HUES48 (cell line): ENCODE measurements at regions not wholly inside any gene's neighbourhood (a gene's known extent, or its start where the extent isn't known, plus 50 kb on each side); places are given as distances from the start of the nearest gene placed in this dataset.

Source experiments
- H3K27ac ChIP-seq: one replicate; pipeline ENCODE4 v1.7.0; 2013; ENCODE audit warnings: low read depth, low read length, inconsistent platforms
- H3K27me3 ChIP-seq: 2 replicates; pipeline ENCODE4 v1.6.1; 2013; ENCODE audit warnings: mild to moderate bottlenecking, low read length; ENCODE audit not compliant: control insufficient read depth, insufficient read depth
- H3K36me3 ChIP-seq: 2 replicates; pipeline ENCODE4 v1.6.1; 2013; ENCODE audit warnings: low read length; ENCODE audit not compliant: control insufficient read depth, insufficient read depth
- H3K4me1 ChIP-seq: 2 replicates; pipeline ENCODE4 v1.6.1; 2013; ENCODE audit warnings: mild to moderate bottlenecking, low read length; ENCODE audit not compliant: control insufficient read depth, insufficient read depth
- H3K4me3 ChIP-seq: 2 replicates; pipeline ENCODE4 v1.5.1; 2013; ENCODE audit warnings: mild to moderate bottlenecking, low read depth, low read length
- H3K9ac ChIP-seq: 2 replicates; pipeline ENCODE4 v1.6.1; 2013; ENCODE audit warnings: mild to moderate bottlenecking, low read depth, low read length, moderate library complexity
- H3K9me3 ChIP-seq: 2 replicates; pipeline ENCODE4 v1.6.1; 2013; ENCODE audit warnings: low read length; ENCODE audit not compliant: control insufficient read depth, insufficient read depth

DNA sequence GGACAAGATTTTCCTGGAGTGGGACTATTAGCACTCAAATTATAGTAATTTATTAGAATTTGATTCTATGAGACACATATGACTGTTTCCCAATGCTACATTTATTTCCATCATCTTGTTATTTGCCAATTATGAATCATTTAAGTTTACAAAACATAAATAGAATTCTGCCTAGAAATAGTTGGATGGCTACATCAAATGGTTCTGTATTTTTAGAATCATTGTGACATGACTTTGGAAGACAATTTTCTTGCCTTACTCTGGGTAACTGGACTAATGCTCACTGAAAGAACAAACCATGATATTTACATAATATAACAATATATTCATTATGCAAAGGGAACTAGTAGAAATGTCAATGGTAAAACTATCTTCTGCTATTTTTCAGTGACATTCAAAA, 173.5 kb downstream of the ZIC1 start:
- Histone ChIP-seq H3K4me3 (no peak overlapping the region), H3K9ac (no peak overlapping the region), H3K9me3 (no peaks in the 10 kb centered on the region), H3K27ac (no peak overlapping the region), H3K36me3 (no peaks in the 10 kb centered on the region), H3K27me3 (no peaks in the 10 kb centered on the region), H3K4me1 (no peaks in the 10 kb centered on the region)

DNA sequence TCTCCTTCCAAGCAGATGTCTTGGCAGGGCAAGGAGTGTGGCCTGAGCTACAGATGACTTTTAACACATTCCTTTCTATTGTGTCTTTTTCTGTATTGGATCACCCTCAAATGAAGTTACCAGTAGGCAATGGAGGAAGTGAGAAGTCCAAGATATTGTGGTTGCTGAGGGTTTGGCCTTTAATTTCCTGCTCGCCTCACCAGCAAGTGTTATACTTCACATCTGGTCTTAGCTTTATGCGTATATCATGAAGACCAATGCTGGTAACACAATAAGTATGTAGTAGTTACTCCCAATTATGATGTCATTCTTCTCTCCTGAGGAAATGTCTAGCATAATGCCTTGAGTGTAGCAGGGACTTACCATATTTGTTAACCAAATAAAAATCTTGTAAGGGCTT, 179.9 kb downstream of the ZIC1 start:
- no peak overlapping the region for H3K27ac ChIP-seq
- no peaks in the 10 kb centered on the region for H3K36me3 ChIP-seq
- H3K9me3 ChIP-seq = no peaks in the 10 kb centered on the region
- H3K4me3 ChIP-seq = no peak overlapping the region
- no peaks in the 10 kb centered on the region for H3K27me3 ChIP-seq
- H3K4me1 ChIP-seq = no peaks in the 10 kb centered on the region
- H3K9ac ChIP-seq = no peak overlapping the region

DNA sequence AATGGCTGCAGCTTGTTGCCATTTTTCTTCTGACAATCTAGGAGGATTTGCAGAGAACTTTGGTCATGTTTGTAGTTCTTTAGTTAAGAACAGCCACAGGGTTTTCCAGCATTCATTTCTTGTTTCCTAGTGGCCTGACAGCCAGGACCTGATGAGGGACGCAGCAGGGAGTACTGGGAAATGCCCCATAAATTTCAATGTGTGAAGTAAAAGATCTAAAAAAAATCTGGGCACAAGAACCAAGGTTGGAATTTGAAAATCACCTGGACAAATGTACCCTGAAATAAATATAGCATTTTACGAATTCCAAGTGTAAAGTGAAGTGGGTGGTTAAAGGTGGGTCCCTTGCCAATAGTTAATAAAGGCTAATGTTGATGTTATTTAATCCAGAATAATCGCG, 195.0 kb downstream of the ZIC1 start:
- Histone ChIP-seq H3K27me3 (no peaks in the 10 kb centered on the region), H3K4me1 (no peaks in the 10 kb centered on the region), H3K27ac (no peak overlapping the region), H3K9ac (no peak overlapping the region), H3K36me3 (no peaks in the 10 kb centered on the region), H3K4me3 (no peak overlapping the region), H3K9me3 (no peaks in the 10 kb centered on the region; the same call in 1 of the 2 replicates)

DNA sequence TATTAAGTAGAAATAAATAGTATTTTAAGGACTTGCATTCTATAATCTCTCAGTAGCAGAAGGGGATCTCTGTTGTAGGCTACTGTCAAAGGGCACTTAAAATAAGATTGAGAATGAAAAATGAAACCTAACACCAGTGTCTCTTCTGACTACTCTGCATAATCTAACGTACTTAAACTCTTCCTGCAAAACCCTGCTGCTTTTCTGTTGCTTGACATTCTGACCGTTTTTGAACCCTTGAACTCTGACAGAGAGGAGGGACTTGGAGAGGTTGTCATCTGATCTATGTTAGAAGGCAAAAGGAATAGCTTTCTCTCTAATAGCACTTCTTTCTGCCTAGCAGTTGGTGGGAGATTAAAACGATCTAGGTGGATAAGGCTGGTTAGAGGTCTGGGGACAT, 204.6 kb downstream of the ZIC1 start:
- H3K9me3 ChIP-seq = no peaks in the 10 kb centered on the region
- no peaks in the 10 kb centered on the region for H3K36me3 ChIP-seq
- no peak overlapping the region for H3K4me3 ChIP-seq
- no peak overlapping the region for H3K27ac ChIP-seq
- no peaks in the 10 kb centered on the region for H3K27me3 ChIP-seq
- peaks cover 11% of the 10 kb centered on the region for H3K4me1 ChIP-seq
- H3K9ac ChIP-seq = no peak overlapping the region

DNA sequence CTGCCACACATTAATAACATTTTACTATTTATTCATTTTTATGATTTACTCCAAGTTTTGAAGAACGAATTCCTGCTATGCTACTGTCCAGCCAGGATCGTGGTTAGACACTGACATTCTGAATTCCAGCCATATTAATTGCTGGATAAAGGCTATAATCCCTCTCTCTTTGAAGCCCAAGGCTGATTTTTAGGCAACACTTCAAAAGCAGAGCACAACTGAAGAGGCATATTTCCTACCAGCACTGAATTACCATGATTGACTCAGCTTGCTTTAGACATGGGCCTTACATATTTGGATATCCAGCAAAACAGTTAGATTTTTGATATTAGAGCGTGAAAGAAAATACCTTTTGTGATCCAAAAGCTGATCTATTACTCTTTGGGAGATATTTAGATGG, 205.0 kb downstream of the ZIC1 start:
- Histone ChIP-seq H3K9ac (no peak overlapping the region), H3K4me3 (no peak overlapping the region), H3K27me3 (no peaks in the 10 kb centered on the region), H3K4me1 (peaks cover 14% of the 10 kb centered on the region), H3K27ac (no peak overlapping the region), H3K36me3 (no peaks in the 10 kb centered on the region), H3K9me3 (no peaks in the 10 kb centered on the region)

DNA sequence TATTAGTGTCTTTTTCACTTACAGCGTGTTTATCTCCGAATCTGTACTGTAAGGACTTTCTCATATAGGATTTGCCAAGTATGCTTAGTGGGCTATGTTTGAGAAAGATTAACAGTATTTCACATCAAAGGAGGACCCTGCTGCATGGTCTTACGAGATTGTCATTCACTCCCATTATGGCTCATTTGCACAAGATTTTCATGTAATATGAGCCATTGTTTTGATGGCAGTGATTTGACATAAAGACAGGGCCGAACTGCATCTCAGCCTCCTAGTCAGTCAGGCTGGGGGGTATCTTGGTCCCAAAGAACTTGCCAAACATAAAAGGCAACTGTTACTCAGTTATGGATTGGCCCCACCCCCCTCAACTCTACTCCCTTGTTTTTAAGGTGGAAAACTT, 205.9 kb downstream of the ZIC1 start:
- Histone ChIP-seq H3K4me1 (peaks cover 16% of the 10 kb centered on the region), H3K9me3 (no peaks in the 10 kb centered on the region), H3K27ac (no peak overlapping the region), H3K27me3 (no peaks in the 10 kb centered on the region), H3K9ac (no peak overlapping the region), H3K36me3 (no peaks in the 10 kb centered on the region), H3K4me3 (no peak overlapping the region)

DNA sequence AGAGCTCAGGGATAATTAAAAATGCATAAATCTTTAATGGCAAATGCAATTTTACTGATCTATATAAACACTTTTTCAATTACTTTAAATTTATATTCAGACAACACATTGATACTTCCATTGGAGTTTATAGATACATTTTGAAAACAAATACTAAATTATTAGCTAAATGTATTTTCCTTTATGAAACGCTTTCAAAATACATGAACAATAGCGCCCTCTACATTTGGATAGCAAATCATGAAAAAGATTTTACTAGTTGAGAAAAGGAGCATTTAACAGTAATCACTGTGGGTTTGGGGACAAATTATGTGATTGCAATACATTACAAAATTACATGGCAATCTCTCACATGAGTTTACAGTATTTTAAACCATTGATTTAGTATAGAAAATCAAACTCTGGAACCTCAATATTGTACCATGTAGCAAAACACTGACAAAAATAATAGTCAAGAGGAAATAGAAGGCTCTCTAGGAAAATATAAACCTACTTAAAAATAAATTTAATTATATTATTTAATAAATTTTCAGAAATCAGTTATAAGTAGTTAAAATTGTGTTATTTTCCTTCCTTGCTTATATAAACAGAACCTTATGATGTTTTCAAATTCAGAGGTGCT, 207.9 kb downstream of the ZIC1 start:
- H3K27me3 ChIP-seq = no peaks in the 10 kb centered on the region
- no peak overlapping the region for H3K9ac ChIP-seq
- H3K4me3 ChIP-seq = no peak overlapping the region
- no peaks in the 10 kb centered on the region for H3K9me3 ChIP-seq
- H3K27ac ChIP-seq = no peak overlapping the region
- no peaks in the 10 kb centered on the region for H3K36me3 ChIP-seq
- peaks cover 19% of the 10 kb centered on the region for H3K4me1 ChIP-seq

DNA sequence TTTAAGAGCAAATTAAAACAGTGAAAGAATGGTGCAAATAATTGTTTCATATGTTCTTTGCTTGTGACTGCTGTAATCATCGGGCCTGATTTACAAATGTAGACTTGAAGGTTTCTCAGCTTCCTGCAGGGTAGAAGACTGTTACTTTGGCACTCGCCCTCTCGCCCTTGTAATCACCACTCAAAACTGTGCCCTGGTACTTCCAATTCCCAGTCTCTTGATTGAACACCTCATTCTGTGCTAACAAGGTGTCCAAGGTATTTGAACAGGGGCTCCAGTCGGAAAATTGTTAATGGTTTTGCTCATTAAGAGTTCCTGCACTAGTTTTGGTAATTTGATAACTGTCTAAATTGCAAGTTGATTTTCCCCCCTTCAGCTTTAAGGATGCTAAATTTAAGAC, 209.5 kb downstream of the ZIC1 start:
- H3K36me3 ChIP-seq = no peaks in the 10 kb centered on the region
- no peaks in the 10 kb centered on the region for H3K27me3 ChIP-seq
- H3K9me3 ChIP-seq = no peaks in the 10 kb centered on the region
- no peak overlapping the region for H3K9ac ChIP-seq
- no peak overlapping the region for H3K4me3 ChIP-seq
- peaks cover 19% of the 10 kb centered on the region for H3K4me1 ChIP-seq
- peak overlapping the region; percentile 48 for H3K27ac ChIP-seq

DNA sequence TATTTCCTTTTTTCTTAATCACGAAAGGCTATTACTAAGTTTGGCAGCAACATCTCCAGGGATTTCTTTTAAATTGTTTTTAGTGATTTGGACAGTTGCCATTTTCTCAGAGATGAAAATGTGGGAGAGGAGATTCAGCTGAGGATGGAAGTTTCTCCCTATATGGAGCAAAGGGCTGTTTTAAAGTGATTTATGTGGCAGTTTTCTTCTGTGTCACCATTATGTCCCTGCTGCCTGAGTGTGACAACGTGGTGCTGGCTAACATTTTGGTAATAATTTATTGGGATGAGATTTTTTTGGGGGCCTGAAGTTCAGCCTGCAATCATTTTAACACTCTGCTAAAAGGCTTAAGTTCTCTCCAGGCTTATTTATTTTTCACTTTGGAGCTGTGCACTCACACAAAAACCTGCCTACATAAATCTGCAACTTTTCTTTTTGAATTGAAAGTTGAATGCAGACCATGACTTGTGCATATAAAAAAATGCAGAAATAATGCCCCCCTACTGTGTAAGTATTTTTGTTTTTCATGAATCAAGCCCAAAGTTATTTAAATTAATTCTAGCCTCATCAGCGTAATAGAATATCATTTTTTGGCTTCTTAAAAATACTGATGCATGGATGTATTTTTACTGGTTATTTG, 210.9 kb downstream of the ZIC1 start:
- Histone ChIP-seq H3K9me3 (no peaks in the 10 kb centered on the region), H3K4me3 (no peak overlapping the region), H3K9ac (no peak overlapping the region)

DNA sequence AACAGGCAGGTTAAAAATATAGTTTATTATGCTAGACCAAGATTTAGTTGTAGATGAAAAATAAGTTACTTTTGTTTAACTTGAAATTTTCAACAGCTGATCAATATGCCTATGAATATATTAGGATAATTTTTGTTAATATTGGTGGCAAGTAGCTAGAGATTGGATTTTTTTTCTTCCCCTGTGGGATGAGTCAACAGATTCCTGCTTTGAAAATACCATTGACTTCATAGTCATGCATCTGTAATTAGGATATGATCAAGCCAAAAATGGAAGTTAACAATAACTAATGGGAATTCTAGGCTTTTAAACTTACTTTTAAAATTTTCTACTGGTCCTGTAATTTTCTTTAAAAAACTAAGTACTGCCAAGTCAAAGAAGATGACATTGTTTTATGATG, 211.7 kb downstream of the ZIC1 start:
- Histone ChIP-seq H3K4me1 (peaks cover 13% of the 10 kb centered on the region), H3K9ac (no peak overlapping the region), H3K4me3 (no peak overlapping the region), H3K27me3 (no peaks in the 10 kb centered on the region), H3K36me3 (no peaks in the 10 kb centered on the region), H3K9me3 (no peaks in the 10 kb centered on the region), H3K27ac (no peak overlapping the region)

More for the DNA sequence above, 210.9 kb downstream of the ZIC1 start:
- H3K27ac ChIP-seq = no peak overlapping the region
- peaks cover 18% of the 10 kb centered on the region for H3K4me1 ChIP-seq
- no peaks in the 10 kb centered on the region for H3K27me3 ChIP-seq
- H3K36me3 ChIP-seq = no peaks in the 10 kb centered on the region

DNA sequence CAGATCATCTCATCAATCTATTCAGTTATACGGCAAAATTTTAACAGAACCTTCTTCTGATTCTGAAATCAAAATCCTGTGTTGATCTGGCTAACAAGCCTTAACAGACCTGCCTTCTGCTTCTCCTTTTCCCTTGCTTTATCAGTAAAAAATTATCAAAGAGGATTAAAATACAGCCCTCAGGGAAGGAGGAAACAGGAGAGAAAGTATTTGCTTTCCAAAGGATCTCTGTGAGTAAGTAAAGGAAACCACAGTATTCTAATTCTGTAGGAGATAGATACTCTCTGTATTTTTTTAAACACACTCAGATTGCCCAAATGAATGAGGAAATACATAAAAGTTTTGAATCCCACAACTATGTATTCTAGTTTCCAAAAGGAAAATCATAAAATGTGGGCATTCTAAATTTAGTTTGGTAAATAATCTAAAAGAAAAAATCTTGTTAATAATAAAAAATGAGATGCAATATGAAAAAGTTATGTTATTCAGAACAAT, 221.8 kb downstream of the ZIC1 start:
- Histone ChIP-seq H3K4me3 (no peak overlapping the region), H3K9ac (no peak overlapping the region), H3K27ac (no peak overlapping the region), H3K4me1 (no peaks in the 10 kb centered on the region), H3K27me3 (no peaks in the 10 kb centered on the region), H3K36me3 (no peaks in the 10 kb centered on the region), H3K9me3 (no peaks in the 10 kb centered on the region)
